HepG2 (cell line): ENCODE measurements at regions not wholly inside any gene's neighbourhood (a gene's known extent, or its start where the extent isn't known, plus 50 kb on each side); places are given as distances from the start of the nearest gene placed in this dataset.

Source experiments
- ATAC-seq: fragments of 200-7000 bp; cut with Tn5 transposase; 3 replicates; pipeline ENCODE4 v1.9.1; 2020; ENCODE audit warnings: mild to moderate bottlenecking, moderate library complexity
- BruUV-seq: library from RNA; stranded (reverse); fragments of 400-500 nt; replicated peaks from 2 replicates; lab custom pipeline; 2021; lab: Mats Ljungman, UMichigan
- CTCF ChIA-PET: fragments of 300-600 bp; formaldehyde crosslinking; extraction: SDS; loops from one replicate; lab custom pipeline; 2021; ENCODE audit warnings: low total read pairs, inconsistent platforms, low intra/inter-chr PET ratio; lab: Yijun Ruan, JAX
- POLR2A ChIA-PET: fragments of 350-600 bp; sonication (Branson Sonifier 250); formaldehyde crosslinking; loops from one replicate; lab custom pipeline; 2020; ENCODE audit warnings: antibody characterized with exemption, inconsistent platforms; lab: Yijun Ruan, JAX
- DNase-seq: peaks from one replicate; pipeline ENCODE4 v3.0.0-alpha.2; 2015; ENCODE audit warnings: low spot score
- FAIRE-seq: peaks from 3 replicates; lab custom pipeline; 2011; peaks lifted over from hg19 to GRCh38; lab: Jason Lieb, UNC
- H2AFZ ChIP-seq: one replicate; pipeline ENCODE4 v1.6.1; 2011; ENCODE audit warnings: low read length, inconsistent platforms
- H3K27ac ChIP-seq: fragments of 300-600 bp; 3 replicates; pipeline ENCODE4 v1.8.0; 2011; ENCODE audit warnings: mixed run types, mild to moderate bottlenecking, mixed read lengths, low read length, inconsistent platforms; ENCODE audit not compliant: insufficient read depth; ENCODE audit errors: extremely low read length
- H3K27me3 ChIP-seq, 2 experiments: fragments of 200-600 bp in 1 of 2; 2 replicates in 1 of 2; 3 replicates in 1 of 2; pipeline versions ENCODE4 v1.6.0 to v1.8.0; 2011; ENCODE audit warnings: low read length in 2 of 2, mild to moderate bottlenecking in 2 of 2, moderate library complexity in 2 of 2, inconsistent platforms in 1 of 2; ENCODE audit not compliant: insufficient read depth in 2 of 2, control insufficient read depth in 1 of 2
- H3K36me3 ChIP-seq, 2 experiments: fragments of 200-600 bp in 1 of 2; replicated peaks in 1 of 2; 2 replicates in 1 of 2; 3 replicates in 1 of 2; pipeline versions ENCODE4 v1.5.1 to v1.8.0; 2011; ENCODE audit warnings: low read length in 2 of 2, inconsistent platforms in 1 of 2; ENCODE audit not compliant: insufficient read depth in 2 of 2, control insufficient read depth in 1 of 2
- H3K4me1 ChIP-seq: 2 replicates; pipeline ENCODE4 v1.5.1; 2012; ENCODE audit warnings: low read length, inconsistent platforms; ENCODE audit not compliant: insufficient read depth
- H3K4me2 ChIP-seq: 2 replicates; pipeline ENCODE4 v1.6.0; 2011; ENCODE audit warnings: low read depth, low read length, inconsistent platforms
- H3K4me3 ChIP-seq, 3 experiments: fragments of 200-600 bp in 1 of 3; sonication (generic), shearing (Covaris generic) in 1 of 3; replicated peaks in 1 of 3; 2 replicates each; pipeline ENCODE4 v1.5.1; 2011 to 2016; ENCODE audit warnings: low read length in 3 of 3, inconsistent platforms in 2 of 3, low read depth in 2 of 3, mild to moderate bottlenecking in 2 of 3, control low read depth in 1 of 3, mixed read lengths in 1 of 3; ENCODE audit not compliant: insufficient read depth in 1 of 3
- H3K79me2 ChIP-seq: one replicate; pipeline ENCODE4 v1.6.1; 2011; ENCODE audit warnings: low read length, inconsistent platforms; ENCODE audit not compliant: insufficient read depth
- H3K9ac ChIP-seq: 2 replicates; pipeline ENCODE4 v1.6.0; 2011; ENCODE audit warnings: mild to moderate bottlenecking, low read depth, low read length, inconsistent platforms; ENCODE audit not compliant: insufficient read depth
- H3K9me3 ChIP-seq: 2 replicates; pipeline ENCODE4 v1.5.1; 2012; ENCODE audit warnings: mild to moderate bottlenecking, low read length
- H4K20me1 ChIP-seq: 2 replicates; pipeline ENCODE4 v1.6.0; 2011; ENCODE audit warnings: inconsistent platforms, mild to moderate bottlenecking, low read length, moderate library complexity; ENCODE audit not compliant: insufficient read depth
- ATM ChIP-seq: fragments of 450-650 bp; IDR thresholded peaks from 2 replicates; pipeline ENCODE4 v1.7.1; 2017; ENCODE audit warnings: mild to moderate bottlenecking, borderline replicate concordance
- MAFG ChIP-seq: sonication (generic); formaldehyde crosslinking; IDR thresholded peaks from 2 replicates; pipeline ENCODE4 v1.5.1; 2020; ENCODE audit warnings: mild to moderate bottlenecking, missing genetic modification reagents
- PRDM10 ChIP-seq: sonication (generic); formaldehyde crosslinking; IDR thresholded peaks from 2 replicates; pipeline ENCODE4 v1.4.0; 2020; ENCODE audit warnings: low read depth, missing genetic modification reagents
- ZMYM3 ChIP-seq: sonication (generic); formaldehyde crosslinking; IDR thresholded peaks from 2 replicates; pipeline ENCODE4 v1.5.1; 2020; ENCODE audit warnings: mild to moderate bottlenecking, missing genetic modification reagents
- ZNF251 ChIP-seq: sonication (generic); formaldehyde crosslinking; IDR thresholded peaks from 2 replicates; pipeline ENCODE4 v1.9.0; 2021; ENCODE audit warnings: mild to moderate bottlenecking, missing genetic modification reagents
- ZNF660 ChIP-seq: sonication (generic); formaldehyde crosslinking; IDR thresholded peaks from 2 replicates; pipeline ENCODE4 v1.5.1; 2020; ENCODE audit warnings: mild to moderate bottlenecking, low read depth, missing genetic modification reagents, borderline replicate concordance
- ZSCAN20 ChIP-seq: sonication (generic); formaldehyde crosslinking; IDR thresholded peaks from 2 replicates; pipeline ENCODE4 v1.4.0; 2020; ENCODE audit warnings: missing genetic modification reagents, mild to moderate bottlenecking, borderline replicate concordance
- WGBS: methylation state at CpG from one replicate; pipeline ENCODE4 v1.1.6; 2017; ENCODE audit warnings: low lambda C conversion rate; 5-methylcytosine and 5-hydroxymethylcytosine counted together
- in situ Hi-C: cut with HindIII; loops from 2 replicates; pipeline ENCODE4 v1.10.0; 2017; ENCODE audit warnings: low pct_unique_long_range_greater_than_20kb; ENCODE audit not compliant: extremely low pct_ligation_motif_present
- intact Hi-C: fragments of 100-400 bp; cut with micrococcal nuclease; formaldehyde crosslinking; loops from one replicate; pipeline ENCODE4 v1.10.0; 2022; ENCODE audit not compliant: unreplicated experiment

GRCh38 chr6:6772751-6773150 lies 184.2 kb downstream of the LY86 start:
- no peak; the same call in 2 of the 3 replicates for ATAC-seq

More at GRCh38 chr6:6772751-6773150, 184.2 kb downstream of the LY86 start:
- H3K9me3 ChIP-seq, result no peaks in the 10 kb centered on the region
- BruUV-seq, result no TSS peak
- no peaks in the 10 kb centered on the region for H3K4me1 ChIP-seq
- H3K79me2 ChIP-seq, result no peaks in the 10 kb centered on the region
- no peaks in the 10 kb centered on the region for H4K20me1 ChIP-seq
- no peak overlapping the region for H3K4me2 ChIP-seq
- 5% methylated on average over 6 of the region's 6 CpGs for WGBS
- FAIRE-seq, result no peak
- H3K9ac ChIP-seq, result no peak overlapping the region
- H2AFZ ChIP-seq, result no peak overlapping the region
- DNase-seq, result no peak
- TF ChIP-seq ZMYM3 (CRISPR knock-in tag) (no peak), ZNF660 (no peak), ZSCAN20 (CRISPR knock-in tag) (no peak), MAFG (CRISPR knock-in tag) (no peak), ATM (no peak), ZNF251 (CRISPR knock-in tag) (no peak), PRDM10 (CRISPR knock-in tag) (no peak)
- TF ChIP-seq, all 625 proteins: peak for 0
- in situ Hi-C loops, result no loop called here
- H3K27me3 ChIP-seq, result no peaks in the 10 kb centered on the region; a peak in 1 of 5 replicates
- intact Hi-C loops, result no loop called here
- ChIA-PET POLR2A (no interaction called here), CTCF (no interaction called here)
- no peaks in the 10 kb centered on the region for H3K36me3 ChIP-seq
- no peak overlapping the region for H3K4me3 ChIP-seq
- no peak overlapping the region for H3K27ac ChIP-seq
